CD4-positive, alpha-beta T cell treated with Interleukin-12 subunit alpha and Interleukin-12 subunit beta, for 1 hour (primary cell): ENCODE measurements at regions not wholly inside any gene's neighbourhood (a gene's known extent, or its start where the extent isn't known, plus 50 kb on each side); places are given as distances from the start of the nearest gene placed in this dataset.
"Not testable (repeated sequence)": the region's sequence is repeated elsewhere in the genome, so short reads cannot be mapped to it uniquely, and the experiment has no call there.

Source experiments
- DNase-seq: peaks from one replicate; pipeline ENCODE4 v3.0.0-alpha.2; 2020

GRCh38 chr17:16869531-16870252, 102.2 kb downstream of the TNFRSF13B start:
- not testable (repeated sequence) for DNase-seq

DNA sequence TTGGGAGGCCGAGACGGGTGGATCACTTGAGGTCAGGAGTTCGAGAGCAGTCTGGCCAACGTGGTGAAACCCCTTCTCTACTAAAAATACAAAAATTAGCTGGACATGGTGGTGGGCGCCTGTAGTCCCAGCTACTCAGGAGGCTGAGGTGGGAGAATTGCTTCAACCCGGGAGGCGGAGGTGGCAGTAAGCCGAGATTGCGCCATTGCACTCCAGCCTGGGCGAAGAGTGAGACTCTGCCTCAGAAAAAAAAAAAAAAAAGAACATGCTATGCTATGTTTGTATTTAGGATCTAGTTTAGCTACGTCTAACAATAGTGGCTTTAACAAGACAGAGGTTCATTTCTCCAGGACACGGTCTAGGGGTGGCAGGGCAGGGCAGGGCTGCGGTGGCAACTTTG, 103.3 kb downstream of the TNFRSF13B start:
- not testable (repeated sequence) for DNase-seq

DNA sequence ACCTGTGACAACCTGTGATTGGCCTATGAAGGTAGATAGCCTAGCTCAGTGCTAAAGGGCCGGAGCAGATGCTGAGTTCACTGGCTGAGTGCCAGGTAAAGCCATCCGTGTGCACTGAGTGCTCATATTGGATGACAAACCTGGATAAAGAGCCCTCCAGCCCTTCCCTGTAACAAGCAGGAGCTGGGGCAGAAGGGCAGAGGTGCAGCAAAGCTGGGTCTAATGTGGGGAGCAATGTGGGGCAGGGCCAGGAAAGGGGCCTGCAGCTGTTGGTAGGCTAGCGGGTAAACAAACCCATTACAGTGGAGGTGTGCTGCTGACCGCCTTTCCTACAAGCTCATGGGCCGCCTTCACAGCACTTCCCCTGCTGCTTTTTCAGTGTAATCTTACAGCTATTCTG, 104.4 kb downstream of the TNFRSF13B start:
- DNase-seq, result not testable (repeated sequence)

GRCh38 chr17:16866841-16867240, 105.1 kb downstream of the TNFRSF13B start:
- not testable (repeated sequence) for DNase-seq

GRCh38 chr17:16866436-16866835, 105.5 kb downstream of the TNFRSF13B start:
- DNase-seq, result no peak

DNA sequence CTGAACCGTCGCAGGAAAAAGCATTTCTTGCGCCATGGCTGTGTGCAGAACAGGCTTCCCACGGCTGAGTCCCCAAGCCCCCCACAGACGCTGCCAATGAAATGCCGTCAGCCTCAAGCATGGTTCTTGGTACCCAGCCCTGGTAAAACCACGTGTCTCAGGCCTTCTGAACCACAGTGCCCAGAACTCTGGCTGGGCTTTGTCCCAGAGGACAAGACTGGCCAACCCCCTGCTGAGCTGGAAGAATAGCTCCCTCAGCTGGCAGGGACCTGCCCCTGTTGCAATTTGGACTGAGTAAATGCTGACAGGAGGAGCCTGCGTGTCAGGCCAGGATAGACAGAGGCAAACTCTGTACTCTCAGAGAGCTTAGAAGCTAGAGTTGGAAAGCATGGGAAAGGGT, 106.2 kb downstream of the TNFRSF13B start:
- DNase-seq, result not testable (repeated sequence)

- DNase-seq, result not testable (repeated sequence)
Measured at GRCh38 chr17:16865077-16865613, 106.8 kb downstream of the TNFRSF13B start.

GRCh38 chr17:16864462-16865076, 107.3 kb downstream of the TNFRSF13B start:
- DNase-seq, result not testable (repeated sequence)

- not testable (repeated sequence) for DNase-seq
Measured at GRCh38 chr17:16861152-16861551, 110.8 kb downstream of the TNFRSF13B start.

- DNase-seq, result not testable (repeated sequence)
Measured at GRCh38 chr17:16860467-16860866, 111.5 kb downstream of the TNFRSF13B start.

DNA sequence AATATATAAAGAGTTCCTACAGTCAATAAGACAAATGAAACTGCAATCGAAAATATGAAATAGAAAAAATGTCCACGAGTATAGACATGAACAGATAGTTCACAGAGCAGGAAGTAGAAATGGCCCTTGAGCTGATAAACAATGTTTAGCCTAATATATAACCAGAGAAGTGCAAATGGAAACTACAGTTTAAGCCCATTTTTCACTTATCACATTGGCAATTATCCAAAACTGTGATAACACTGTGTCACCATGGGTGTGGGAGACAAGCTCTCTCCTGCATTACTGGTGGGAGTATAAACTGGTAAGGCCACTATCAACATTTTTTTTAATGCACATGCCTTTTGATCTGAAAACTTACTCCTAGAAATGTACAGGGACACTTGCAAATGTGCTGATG, 112.4 kb downstream of the TNFRSF13B start:
- not testable (repeated sequence) for DNase-seq

- DNase-seq, result not testable (repeated sequence)
Measured at GRCh38 chr17:16857746-16858145, 114.2 kb downstream of the TNFRSF13B start.

DNA sequence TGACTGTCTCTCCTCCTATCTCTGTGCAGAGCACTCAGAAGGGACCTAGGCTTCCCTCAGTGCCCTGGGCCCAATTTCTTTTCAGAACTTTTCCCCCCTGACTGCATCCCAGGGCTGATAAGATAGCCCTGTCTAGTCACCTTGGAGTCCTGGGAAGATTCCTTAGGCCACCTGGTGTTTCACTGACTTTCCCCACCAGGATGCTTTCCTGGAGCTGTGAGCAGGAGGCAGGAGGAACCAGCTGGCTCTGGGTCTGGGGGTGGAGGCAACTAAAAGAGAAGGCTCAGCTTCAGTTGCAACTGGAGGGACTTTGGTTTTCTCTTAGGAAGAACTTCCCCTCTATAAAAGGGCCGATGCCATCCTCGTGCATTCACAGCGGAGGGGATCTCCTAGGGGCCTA, 115.1 kb downstream of the TNFRSF13B start:
- DNase-seq, result not testable (repeated sequence)

DNA sequence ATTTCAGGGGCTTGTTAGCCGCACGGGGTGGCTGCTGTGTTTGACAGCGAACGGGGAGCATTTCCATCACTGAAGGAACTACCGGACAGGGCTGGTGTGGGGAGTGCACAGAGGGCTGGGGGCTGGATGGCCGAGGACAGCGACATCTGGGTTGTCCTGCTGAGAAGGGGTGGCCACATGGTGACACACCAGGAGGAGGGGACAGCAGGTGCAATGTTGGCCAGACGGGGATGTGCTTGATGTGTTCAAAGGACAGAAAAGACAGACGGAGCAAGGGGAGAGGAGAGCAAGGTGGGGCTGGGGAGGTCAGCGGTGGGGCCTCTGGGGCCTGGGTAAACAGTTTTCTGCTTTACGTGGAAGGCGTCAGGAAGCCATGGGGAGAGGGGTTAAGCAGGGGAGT, 115.7 kb downstream of the TNFRSF13B start:
- DNase-seq, result not testable (repeated sequence)

DNA sequence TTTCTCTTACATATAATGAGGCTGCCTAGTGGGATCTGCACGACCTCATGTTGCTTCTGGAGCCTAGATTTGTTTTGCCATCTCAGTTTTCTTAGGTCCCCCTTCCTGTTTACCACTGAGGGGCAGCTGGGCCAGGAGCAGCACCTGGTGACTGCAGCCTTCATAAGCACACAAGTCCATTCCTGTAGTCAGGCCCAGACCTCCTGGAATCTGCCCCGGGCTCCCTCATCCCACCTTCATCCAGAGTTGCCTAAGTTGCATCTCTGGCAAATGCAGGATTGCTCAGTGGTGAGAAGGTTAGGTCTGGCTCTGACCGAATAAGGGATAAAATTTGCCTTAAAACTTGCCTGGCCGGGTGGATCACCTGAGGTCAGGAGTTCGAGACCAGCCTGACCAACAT, 117.3 kb downstream of the TNFRSF13B start:
- not testable (repeated sequence) for DNase-seq

DNA sequence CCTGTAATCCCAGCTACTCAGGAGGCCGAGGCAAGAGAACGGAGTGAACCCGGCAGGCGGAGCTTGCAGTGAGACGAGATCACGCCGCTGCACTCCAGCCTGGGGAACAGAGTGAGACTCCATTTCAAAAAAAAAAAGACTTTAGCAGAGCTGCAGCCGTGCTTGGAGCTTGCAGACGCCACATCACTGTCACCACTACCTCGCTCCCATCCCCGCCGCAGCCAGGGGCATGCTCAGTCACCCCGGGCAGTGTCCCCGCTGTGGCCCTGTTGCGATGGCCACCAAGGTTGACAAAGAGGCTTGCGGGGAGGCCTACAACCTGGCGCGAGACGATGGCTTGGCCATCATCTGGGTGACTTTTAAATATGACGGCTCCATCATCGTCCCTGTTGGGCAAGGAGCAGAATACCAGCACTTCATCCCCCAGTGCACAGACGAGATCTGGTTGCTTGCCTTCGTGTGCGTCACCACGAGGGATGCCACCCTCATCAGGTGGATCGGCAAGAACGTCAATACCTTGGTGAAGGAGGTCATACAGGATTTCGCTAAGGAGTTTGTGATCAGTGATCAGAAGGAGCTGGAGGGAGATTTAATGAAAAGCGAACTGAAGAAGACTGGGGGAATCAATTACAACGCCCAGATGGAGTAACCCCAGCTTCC, 118.1 kb downstream of the TNFRSF13B start:
- DNase-seq, result no peak

DNA sequence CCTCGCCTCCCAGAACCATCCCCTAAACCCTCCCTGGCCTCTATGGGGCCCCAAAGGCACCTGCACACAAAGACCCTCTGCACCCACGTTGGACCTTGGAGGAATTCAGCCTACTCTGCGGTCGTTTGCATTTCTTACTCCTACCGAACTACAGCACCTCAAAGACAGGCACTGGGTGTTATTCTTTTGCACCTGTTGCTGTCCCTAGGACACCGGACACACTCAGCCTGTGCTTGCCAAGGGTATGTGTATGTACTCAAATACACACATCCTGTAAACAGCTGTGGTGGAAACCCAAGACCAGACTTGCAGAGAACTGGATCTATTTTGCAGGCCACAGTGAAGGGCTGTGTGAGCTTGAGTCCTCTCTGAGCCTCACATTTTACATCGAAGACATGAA, 122.1 kb downstream of the TNFRSF13B start:
- DNase-seq, result not testable (repeated sequence)

- DNase-seq, result not testable (repeated sequence)
Measured at GRCh38 chr17:16848997-16849396, 122.9 kb downstream of the TNFRSF13B start.

DNA sequence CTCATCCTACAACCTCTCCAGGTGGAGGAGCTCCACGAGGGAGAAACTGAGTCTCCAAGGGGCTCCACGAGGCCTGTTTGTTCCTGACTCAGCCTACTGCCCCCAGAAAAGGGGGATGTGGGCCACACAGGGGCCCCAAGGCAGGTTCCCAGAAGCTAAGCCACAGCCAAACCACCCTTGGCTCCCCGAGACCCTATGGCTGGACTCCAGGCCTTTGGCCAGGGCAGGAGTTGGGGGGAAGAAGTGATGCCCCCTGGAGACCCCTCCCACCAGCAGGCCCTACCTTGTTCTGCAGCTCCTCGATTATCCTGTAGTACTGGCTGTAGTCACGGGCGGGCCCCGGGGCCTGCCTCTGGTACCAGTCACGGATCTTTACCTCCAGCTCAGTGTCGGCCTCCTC, 126.8 kb downstream of the TNFRSF13B start:
- DNase-seq, result not testable (repeated sequence)

DNA sequence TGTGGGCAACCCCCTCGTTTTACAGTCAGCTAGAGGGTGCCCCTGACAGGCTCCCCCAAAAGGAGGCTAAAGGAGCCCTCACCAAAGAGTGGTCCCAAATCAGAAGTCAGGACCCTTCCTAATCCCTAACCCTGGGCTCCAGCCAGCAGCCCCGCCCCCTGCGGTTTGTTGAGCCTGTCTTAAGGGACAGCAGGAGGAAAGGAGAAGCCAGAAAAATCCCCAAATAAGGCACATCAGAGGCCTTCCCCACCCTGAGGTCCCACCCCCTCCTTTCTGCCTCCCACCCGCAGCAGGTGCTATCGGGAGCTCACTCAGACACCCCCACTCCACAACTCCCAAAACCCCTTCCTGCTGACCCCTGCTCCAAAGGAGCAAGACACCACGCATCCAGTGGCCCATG, 127.2 kb downstream of the TNFRSF13B start:
- not testable (repeated sequence) for DNase-seq

GRCh38 chr17:16843511-16843910, 128.4 kb downstream of the TNFRSF13B start:
- DNase-seq, result not testable (repeated sequence)

DNA sequence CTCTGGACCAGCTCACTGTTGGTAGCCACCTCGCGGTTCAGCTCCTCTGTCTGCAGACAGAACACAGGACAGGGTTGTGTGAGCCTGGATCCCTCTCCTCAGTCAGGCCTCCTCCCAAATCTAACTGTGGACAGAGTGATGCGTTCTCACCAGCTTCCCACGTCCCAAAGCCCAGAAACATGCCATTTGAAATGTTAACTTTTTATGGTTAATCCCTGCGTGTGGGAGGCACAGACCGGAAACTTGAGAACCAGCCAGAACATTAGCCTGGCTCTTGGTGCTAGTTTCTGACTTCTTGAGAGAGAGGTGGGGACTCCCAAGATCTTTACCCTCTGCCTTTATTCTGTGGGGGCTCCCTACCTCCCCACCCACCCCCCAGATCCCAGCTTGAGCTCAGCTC, 129.6 kb downstream of the TNFRSF13B start:
- DNase-seq, result not testable (repeated sequence)

GRCh38 chr17:16841896-16842295, 130.0 kb downstream of the TNFRSF13B start:
- not testable (repeated sequence) for DNase-seq
